ENCODE measurements at regions not wholly inside any gene's neighbourhood (a gene's known extent, or its start where the extent isn't known, plus 50 kb on each side); places are given as distances from the start of the nearest gene placed in this dataset.

DNA sequence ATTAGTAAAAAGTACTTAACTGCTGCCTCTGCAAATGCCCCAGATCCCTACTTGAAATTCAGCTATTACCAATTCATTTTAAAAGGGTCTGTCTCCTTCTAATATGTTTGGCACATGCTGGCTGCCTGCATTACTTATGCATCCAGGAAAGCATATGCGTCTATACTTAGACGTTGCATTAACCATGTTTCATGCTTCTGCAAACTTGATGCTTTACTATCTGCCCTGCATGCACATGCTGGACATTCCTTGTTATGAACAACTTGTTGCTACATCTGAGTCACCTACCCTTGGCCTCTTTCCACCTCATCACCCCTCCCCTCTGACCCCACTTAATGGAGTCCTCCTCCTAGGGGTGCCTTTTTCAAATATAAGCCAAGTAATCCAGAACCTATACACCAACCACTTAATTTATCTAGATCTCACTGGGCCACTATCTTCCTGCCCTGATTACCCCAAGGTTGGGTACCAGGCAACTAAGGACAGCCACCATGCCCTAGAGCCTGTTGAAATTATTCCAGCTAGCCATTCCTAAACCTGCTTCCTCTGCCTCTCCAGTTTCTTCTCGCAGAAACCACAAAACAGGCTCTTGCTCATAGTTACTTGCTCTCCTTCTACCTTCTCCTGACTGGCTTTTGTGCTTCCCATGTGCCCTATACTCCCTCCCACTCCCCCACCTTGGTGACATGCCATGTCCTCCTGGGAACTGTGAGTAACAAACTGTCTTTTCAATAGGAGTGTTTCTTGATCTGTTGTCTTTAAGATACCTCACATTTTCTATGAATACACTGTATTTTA lies 1187.9 kb downstream of the REEP3 start:
- TF ChIP-seq, protein P1, sequence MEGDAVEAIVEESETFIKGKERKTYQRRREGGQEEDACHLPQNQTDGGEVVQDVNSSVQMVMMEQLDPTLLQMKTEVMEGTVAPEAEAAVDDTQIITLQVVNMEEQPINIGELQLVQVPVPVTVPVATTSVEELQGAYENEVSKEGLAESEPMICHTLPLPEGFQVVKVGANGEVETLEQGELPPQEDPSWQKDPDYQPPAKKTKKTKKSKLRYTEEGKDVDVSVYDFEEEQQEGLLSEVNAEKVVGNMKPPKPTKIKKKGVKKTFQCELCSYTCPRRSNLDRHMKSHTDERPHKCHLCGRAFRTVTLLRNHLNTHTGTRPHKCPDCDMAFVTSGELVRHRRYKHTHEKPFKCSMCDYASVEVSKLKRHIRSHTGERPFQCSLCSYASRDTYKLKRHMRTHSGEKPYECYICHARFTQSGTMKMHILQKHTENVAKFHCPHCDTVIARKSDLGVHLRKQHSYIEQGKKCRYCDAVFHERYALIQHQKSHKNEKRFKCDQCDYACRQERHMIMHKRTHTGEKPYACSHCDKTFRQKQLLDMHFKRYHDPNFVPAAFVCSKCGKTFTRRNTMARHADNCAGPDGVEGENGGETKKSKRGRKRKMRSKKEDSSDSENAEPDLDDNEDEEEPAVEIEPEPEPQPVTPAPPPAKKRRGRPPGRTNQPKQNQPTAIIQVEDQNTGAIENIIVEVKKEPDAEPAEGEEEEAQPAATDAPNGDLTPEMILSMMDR (IDR thresholded peaks at IDR 0.05; ENCODE audit: borderline replicate concordance, insufficient read depth, low read depth, low read length), result no peak
- H3K4me3 ChIP-seq (ENCODE audit: low read depth, low read length), result no peak overlapping the region

DNA sequence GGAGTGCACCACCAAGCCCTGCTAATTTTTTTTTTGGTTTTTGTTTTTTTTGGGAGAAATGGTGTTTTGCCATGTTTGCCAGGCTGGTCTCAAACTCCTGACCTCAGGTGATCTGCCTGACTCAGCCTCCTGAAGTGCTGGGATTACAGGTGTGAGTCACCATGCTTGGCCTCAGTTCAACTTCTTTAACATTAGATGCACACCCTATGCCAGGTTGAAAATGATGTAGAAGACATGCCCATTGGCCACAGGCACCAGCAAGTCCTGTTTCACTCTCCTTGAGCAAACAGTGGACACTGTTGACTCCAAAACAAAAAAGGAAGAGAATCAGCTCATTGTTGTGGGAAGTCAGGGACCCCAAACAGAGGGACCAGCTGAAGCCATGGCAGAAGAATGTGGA lies 1205.3 kb downstream of the REEP3 start:
- TF ChIP-seq, protein P1 (IDR thresholded peaks at IDR 0.05; ENCODE audit: borderline replicate concordance, insufficient read depth, low read depth, low read length), result no peak
- no peak overlapping the region for H3K4me3 ChIP-seq (ENCODE audit: low read depth, low read length)

DNA sequence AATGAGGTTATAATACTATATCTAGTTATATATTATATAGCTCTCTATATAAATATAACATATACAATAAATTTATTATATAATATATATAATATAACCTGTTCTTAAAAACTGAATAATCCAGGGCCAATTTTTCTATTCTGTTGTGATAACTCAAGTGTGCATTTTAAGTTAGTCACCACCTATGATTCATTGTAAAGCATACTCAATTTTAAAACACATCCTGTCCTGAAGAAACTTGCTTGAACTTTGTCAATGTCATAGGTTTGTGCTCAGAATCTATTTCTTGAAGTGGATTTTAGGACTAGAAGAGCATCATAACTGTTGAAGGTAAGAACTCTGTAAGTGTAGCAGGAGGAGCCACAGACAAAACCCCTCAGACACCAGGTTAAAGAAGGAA lies 1209.8 kb downstream of the REEP3 start:
- TF ChIP-seq, protein P1 (IDR thresholded peaks at IDR 0.05; ENCODE audit: borderline replicate concordance, insufficient read depth, low read depth, low read length), result no peak
- no peak overlapping the region for H3K4me3 ChIP-seq (ENCODE audit: low read depth, low read length)

DNA sequence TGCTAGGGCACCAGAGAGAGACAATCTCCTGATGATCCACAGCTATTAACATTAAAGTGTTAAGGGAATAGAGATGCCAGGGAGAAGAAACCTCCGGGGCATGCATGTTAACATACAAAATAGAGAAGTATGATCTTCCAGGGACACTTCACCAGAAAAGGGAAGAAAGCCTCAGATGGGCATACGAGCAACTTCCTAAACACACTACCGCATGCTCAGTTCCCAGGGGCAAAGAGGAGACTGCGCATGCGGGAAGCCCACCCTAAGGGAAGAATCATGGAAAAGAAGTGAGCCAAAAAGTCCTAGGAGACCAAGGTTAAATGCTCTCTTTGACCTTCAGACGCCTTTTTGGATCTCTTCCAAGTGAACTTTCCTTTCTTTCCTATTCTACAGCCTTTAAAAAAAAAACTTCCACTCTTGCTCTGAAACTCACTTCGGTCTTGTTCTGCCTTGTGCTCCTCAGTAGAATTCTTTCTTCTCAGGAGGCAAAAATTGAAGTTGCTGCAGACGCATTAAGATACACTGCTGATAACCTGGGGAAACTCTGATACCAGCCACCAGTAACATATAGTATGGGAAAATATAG lies 1211.3 kb downstream of the REEP3 start:
- TF ChIP-seq, protein P1 (IDR thresholded peaks at IDR 0.05; ENCODE audit: borderline replicate concordance, insufficient read depth, low read depth, low read length), result no peak
- no peak overlapping the region for H3K4me3 ChIP-seq (ENCODE audit: low read depth, low read length)

DNA sequence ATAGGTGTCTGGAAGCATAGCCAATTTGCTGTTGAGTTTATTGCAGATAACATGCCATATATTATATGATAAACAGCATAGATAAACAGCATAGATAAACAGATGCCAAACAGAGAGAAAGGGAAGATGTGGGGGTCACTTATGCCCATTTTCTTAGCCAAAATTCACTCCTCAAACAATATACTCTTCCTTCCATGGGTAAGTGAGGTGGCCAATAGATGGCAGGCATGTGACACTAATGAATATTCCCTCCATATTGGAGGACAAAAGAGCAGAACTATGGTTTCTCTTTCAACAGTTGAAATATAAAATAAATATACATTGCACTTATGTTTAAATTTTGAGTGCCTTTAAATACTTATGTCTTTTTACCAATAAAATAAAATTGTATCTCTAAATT lies 1212.8 kb downstream of the REEP3 start:
- TF ChIP-seq, protein P1 (IDR thresholded peaks at IDR 0.05; ENCODE audit: borderline replicate concordance, insufficient read depth, low read depth, low read length), result no peak

DNA sequence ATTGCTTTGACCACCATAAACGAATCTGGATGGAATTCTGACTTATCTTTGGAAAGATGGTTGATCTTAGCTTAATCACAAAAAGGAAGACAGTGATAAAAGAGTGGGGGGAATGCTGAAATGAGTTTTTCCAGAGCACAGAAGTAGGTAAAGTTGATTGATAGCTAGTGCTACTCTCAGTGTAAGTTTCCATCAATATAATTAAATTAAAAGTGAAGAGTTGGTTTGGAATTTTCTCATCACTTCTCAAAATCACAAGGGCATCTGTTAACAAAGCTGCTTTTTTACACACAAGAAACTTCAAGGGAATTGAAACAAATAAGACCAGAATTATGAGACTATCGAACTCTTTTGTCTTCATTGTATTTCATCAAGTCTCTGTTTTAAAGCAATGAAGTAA lies 1217.3 kb downstream of the REEP3 start:
- H3K4me3 ChIP-seq (ENCODE audit: low read depth, low read length), result no peak overlapping the region
- TF ChIP-seq, protein P1 (IDR thresholded peaks at IDR 0.05; ENCODE audit: borderline replicate concordance, insufficient read depth, low read depth, low read length), result no peak

More for the DNA sequence above, 1212.8 kb downstream of the REEP3 start:
- H3K4me3 ChIP-seq (ENCODE audit: low read depth, low read length), result no peak overlapping the region

DNA sequence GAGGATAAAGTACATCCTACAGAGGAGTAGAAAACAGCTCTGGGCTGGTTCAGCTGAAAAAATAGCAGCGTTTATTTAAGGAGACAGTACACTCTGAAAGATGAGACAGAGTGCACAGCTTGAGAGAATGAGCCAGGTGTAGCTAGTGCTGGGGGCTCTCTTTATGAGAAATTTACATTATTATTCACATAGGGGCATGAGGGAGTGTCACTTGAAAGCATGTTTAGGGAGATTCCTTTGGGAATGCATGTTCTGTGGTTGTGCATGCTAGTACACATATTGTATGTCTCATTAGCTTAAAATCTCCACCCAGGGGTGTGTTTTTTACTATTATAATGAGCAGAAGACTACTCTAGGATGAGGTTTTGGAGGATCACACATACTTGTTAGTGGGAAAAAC lies 1224.4 kb downstream of the REEP3 start:
- TF ChIP-seq, protein P1 (IDR thresholded peaks at IDR 0.05; ENCODE audit: borderline replicate concordance, insufficient read depth, low read depth, low read length), result no peak
- H3K4me3 ChIP-seq (ENCODE audit: low read depth, low read length), result no peak overlapping the region

Measured in GM12875 (cell line).